NCI-H748 (cell line): ENCODE measurements at regions not wholly inside any gene's neighbourhood (a gene's known extent, or its start where the extent isn't known, plus 50 kb on each side); places are given as distances from the start of the nearest gene placed in this dataset.

ENCODE experiments used
- DNase-seq: peaks from one replicate; lab custom pipeline; 2025; ENCODE audit not compliant: unreplicated experiment; lab: John Stamatoyannopoulos, UW

DNA sequence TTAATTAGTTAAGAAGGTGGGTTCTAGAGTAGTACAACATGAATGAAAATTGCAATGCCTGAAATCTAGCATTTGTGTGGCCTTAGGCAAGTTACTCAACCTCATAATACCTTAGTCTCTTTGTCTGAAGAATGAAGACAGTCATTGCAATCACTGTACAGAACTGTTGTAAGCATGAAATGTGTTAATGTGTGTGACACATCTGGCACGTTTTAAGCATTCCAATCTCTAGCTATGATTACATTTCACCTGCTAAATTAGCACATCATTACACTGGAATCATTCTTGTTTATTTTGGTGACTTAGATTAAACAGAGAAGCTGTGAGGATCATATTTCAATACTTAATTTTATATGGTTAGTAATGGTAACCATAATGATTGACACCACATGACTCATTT, 629.7 kb upstream of the KIF2B start:
- no peak for DNase-seq

DNA sequence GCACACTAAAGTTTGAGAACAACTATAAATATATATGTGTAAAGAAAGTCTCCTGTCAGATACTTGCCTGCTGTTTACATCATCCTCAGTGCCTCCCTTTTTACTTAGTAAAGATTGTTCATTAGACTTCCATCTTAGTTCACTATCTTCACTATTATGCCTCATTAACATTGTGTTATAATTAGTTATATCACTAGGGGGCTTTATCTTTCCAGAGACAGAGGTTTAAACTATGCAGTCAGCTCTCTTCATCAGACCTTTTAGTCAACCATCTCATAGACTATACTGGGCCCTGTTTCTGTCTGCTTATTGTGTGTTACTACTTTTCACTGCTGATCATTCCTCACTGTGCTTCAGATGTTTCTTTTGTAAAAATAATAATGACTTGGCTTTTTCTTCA, 630.8 kb upstream of the KIF2B start:
- no peak for DNase-seq

- DNase-seq, result no peak
Measured at GRCh38 chr17:53186001-53186400, 636.7 kb upstream of the KIF2B start.

GRCh38 chr17:53176629-53177028, 646.1 kb upstream of the KIF2B start:
- DNase-seq, result no peak

GRCh38 chr17:53168413-53168812, 654.3 kb upstream of the KIF2B start:
- no peak for DNase-seq

- no peak for DNase-seq
Measured at GRCh38 chr17:53166731-53167130, 656.0 kb upstream of the KIF2B start.

DNA sequence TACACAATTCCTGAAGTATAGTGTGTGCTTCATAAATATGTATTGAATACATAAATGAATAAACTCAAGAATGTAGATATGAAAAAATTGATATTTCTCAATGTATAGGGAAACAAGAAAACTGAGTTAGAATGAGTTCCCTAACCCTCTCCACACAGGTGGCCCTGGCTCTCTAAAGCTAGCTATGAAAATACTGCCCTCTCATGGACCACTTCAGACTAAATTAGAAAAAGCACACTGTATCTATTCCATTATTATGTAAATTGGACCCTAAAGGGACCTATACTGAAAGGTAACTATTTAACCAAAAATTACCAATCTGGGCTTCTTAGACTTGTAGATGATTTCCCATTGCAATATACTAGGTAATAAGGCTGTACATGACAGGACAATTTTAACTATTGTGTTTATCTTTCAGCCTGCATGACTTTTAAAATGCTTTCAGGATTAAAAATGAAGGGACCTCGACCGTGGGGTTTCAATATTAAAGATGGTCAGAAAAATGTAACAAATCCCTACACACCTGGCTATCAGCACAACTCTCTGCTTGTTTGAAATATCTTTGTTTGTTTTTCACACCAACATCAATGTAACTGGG, 672.5 kb upstream of the KIF2B start:
- no peak for DNase-seq

- DNase-seq, result no peak
Measured at GRCh38 chr17:53149316-53149715, 673.4 kb upstream of the KIF2B start.

- no peak for DNase-seq
Measured at GRCh38 chr17:53148058-53148457, 674.7 kb upstream of the KIF2B start.

DNA sequence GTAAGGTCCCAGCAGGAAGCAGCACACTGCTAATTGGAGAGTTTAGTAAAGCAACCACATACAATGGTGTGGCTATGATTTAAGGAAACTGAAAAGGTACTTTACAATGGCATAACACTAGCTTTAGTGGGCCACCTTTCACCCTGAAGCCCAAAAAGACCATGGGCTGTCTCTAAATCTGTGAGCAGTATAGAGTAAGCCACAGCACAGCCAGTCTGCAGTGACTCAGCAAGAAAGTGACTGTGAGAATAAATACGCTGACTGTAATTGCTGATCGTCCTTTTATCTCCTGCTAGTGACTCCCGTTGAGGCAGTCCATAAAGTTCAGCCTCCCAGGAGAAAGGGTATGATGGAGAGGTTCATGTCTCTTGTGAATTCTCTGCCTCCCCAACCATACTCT, 679.8 kb upstream of the KIF2B start:
- DNase-seq, result no peak

DNA sequence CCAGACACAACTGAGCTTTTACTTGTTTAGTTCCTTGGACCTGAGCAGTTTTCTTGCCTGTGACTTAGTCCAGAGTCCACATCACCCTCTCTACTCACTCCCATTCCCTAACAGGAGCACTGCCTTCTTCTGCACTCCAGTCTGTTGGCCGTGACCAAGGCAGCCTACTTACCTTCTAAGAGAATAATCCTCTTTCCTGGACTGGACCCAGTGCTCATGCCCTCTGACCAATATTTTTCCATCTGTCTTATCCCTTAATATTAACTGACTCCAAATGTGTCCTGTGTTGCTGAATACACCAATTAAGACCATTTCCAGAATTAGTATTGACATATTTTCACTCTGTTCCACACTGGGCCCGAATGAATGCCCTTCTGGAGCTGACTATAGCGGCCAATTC, 681.0 kb upstream of the KIF2B start:
- DNase-seq, result no peak

DNA sequence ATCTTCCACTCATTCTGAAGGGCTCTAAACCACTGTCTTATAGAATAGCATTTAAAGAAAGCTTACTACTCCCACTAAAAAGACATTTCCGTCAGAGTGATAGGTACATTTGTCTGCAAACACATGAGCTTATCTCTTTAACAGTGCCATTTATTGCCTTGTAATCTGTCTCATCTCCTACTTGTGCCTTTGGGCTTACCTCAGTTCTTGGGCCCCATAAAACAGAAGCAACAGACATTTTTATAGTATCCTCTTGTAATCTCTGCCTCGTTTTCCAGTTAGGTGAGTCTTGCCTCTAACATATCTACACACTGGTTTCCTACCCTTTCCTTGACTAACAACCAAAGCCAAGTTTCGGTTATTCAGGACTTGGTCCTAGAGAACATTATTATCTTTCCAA, 681.4 kb upstream of the KIF2B start:
- no peak for DNase-seq

GRCh38 chr17:53137869-53138268, 684.9 kb upstream of the KIF2B start:
- DNase-seq, result no peak

DNA sequence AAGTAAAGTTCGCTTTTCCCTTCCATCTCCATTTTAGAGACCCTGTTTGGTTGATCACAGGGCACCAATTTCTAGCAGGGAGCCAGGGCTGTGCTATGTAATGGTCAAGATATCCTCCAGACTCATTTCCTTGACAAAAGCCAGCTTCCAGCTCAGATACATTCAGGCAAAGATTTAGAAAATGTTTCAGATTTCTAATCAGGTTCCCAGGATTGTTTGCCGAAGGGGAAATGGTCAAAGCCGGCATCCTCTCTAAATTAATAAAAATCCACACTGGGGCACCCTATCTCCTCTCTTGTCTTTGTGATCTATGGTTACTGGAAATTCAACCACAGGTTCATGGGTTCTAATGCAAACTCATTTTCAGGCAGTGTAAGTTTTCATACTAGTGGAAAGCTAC, 686.8 kb upstream of the KIF2B start:
- DNase-seq, result no peak

GRCh38 chr17:53134548-53134947, 688.2 kb upstream of the KIF2B start:
- DNase-seq, result no peak

- no peak for DNase-seq
Measured at GRCh38 chr17:53133876-53134275, 688.9 kb upstream of the KIF2B start.

GRCh38 chr17:53129863-53130262, 692.9 kb upstream of the KIF2B start:
- no peak for DNase-seq

DNA sequence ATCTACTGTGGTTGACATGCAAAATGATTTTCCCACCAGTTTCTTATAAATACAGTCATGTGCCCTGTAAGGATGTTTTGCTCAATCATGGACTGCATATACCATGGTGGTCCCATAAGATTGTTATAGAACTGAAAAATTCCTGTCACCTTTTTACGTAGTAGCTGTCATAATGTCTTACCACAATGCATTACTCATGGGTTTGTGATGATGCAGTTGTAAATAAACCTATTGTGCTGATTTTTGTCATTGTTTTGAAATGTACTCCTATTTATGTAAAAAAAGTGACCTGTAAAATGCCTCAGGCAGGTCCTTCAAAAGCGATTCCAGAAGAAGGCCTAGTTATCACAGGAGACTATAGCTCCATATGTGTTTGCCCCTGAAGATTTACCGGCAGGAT, 695.4 kb upstream of the KIF2B start:
- DNase-seq, result no peak

DNA sequence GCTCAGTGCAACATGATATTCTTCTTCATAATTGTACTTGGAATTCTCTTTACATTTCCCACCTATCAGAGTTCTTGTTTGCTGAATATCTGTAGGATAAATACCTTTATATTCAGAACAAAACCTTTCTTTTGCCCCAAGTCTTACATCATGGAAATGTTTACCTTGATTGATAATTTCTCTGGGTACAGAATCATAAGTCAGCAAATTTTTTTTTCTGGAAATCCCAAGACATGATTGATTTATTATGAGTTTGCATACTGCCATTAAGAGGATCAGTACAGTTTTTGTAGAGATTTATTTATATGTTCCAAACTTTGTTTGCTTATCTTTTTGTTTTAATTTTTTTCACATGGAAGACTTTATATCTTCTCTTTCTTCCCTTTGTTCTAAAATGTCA, 699.8 kb upstream of the KIF2B start:
- no peak for DNase-seq

GRCh38 chr17:53119773-53120172, 703.0 kb upstream of the KIF2B start:
- DNase-seq, result no peak

- DNase-seq, result no peak
Measured at GRCh38 chr17:53118948-53119347, 703.8 kb upstream of the KIF2B start.

DNA sequence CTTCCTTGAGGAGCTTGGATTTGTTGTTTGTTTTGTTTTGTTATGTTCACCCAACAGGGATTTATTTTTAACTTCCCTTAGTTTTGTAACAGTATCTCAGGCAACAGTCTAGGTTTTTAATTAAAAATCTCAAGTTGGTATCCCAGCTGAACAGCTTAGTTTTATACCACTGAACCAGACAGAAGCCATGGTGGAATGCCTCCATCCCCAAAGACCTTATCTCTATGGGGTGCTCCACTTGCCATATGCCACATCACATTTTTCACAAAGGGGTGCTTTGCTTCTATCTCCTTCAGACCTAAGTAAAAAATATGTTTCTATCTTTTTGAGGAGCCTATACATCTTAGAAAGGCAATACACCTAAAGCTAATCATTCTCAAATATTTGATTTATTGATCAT, 715.8 kb upstream of the KIF2B start:
- DNase-seq, result no peak

- no peak for DNase-seq
Measured at GRCh38 chr17:53101706-53102105, 721.0 kb upstream of the KIF2B start.

- DNase-seq, result no peak
Measured at GRCh38 chr17:53100126-53100525, 722.6 kb upstream of the KIF2B start.
